ENCODE measurements at regions not wholly inside any gene's neighbourhood (a gene's known extent, or its start where the extent isn't known, plus 50 kb on each side); places are given as distances from the start of the nearest gene placed in this dataset.

DNA sequence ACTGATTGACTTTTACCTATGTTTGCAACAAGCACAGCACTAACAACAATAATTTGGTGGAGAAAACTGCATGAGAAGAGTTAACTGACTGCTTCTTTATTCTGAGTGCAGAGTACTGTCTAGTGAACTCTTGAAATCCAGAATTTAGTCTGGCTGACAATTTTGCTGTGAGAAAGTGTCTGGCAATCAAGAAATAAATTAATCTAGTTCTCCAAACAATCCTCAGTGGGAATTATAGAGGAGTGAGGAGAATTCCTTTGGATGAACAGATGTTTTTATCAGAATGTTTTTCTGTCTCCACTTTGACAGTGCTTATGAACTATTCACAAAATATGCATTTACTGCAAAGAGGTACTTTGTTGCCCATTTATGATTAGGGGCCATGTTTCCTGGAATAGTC lies 694.9 kb upstream of the LRRN3 start:
- H3K9me1 ChIP-seq (ENCODE audit: insufficient read depth, low read length): no peaks in the 10 kb centered on the region
- no peak overlapping the region for H3K23ac ChIP-seq (ENCODE audit: low read depth, low read length)
- CTCF ChIA-PET: interaction anchor here (0.6 kb wide), 1 partner anchor 118 kb away, joined by 3 read pairs; no protein-coding TSS in a partner anchor
- H3K4ac ChIP-seq (ENCODE audit: low read depth, low read length): no peak overlapping the region
- no peak overlapping the region for H3K4me3 ChIP-seq (ENCODE audit: insufficient read depth, low read depth, low read length)
- H3K14ac ChIP-seq (replicated peaks; ENCODE audit: low read depth, low read length): no peak overlapping the region
- no peak overlapping the region for H3K18ac ChIP-seq (ENCODE audit: low read depth, low read length)
- no peak overlapping the region for H3K27ac ChIP-seq (ENCODE audit: insufficient read depth, low read length)
- no peak overlapping the region for H4K8ac ChIP-seq (ENCODE audit: low read depth in 2 of 2, low read length in 2 of 2)
- H4K91ac ChIP-seq (ENCODE audit: insufficient read depth, low read depth, low read length): no peak overlapping the region
- H4K20me1 ChIP-seq (ENCODE audit: insufficient read depth, low read length): no peaks in the 10 kb centered on the region
- H3K36me3 ChIP-seq (ENCODE audit: control insufficient read depth, insufficient read depth, low read length): no peaks in the 10 kb centered on the region
- POLR2A ChIA-PET (ENCODE audit: unreplicated experiment): no interaction called here
- TF ChIP-seq BHLHE40 (IDR thresholded peaks at IDR 0.05; ENCODE audit: low read depth, low read length): no peak
- TF ChIP-seq CHD1 (IDR thresholded peaks at IDR 0.05; ENCODE audit: low read depth, low read length): no peak
- no peak for TF ChIP-seq MAFK (IDR thresholded peaks at IDR 0.05; ENCODE audit: low read depth, low read length)
- TF ChIP-seq, protein P1, sequence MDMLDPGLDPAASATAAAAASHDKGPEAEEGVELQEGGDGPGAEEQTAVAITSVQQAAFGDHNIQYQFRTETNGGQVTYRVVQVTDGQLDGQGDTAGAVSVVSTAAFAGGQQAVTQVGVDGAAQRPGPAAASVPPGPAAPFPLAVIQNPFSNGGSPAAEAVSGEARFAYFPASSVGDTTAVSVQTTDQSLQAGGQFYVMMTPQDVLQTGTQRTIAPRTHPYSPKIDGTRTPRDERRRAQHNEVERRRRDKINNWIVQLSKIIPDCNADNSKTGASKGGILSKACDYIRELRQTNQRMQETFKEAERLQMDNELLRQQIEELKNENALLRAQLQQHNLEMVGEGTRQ (IDR thresholded peaks at IDR 0.05; ENCODE audit: low read depth, low read length): no peak
- TF ChIP-seq MXI1 (IDR thresholded peaks at IDR 0.05; ENCODE audit: borderline replicate concordance, low read depth, low read length): no peak
- TF ChIP-seq SMC3 (IDR thresholded peaks at IDR 0.05; ENCODE audit: low read depth, low read length): no peak
- no peak for TF ChIP-seq MAZ (IDR thresholded peaks at IDR 0.05; ENCODE audit: borderline replicate concordance, low read depth, low read length)
- TF ChIP-seq RFX5 (IDR thresholded peaks at IDR 0.05; ENCODE audit: low read depth, low read length): no peak
- no peak for TF ChIP-seq RCOR1 (IDR thresholded peaks at IDR 0.05; ENCODE audit: insufficient replicate concordance, low read length)
- no peak for TF ChIP-seq RAD21 (IDR thresholded peaks at IDR 0.05; ENCODE audit: low read length)
- TF ChIP-seq, protein P2, sequence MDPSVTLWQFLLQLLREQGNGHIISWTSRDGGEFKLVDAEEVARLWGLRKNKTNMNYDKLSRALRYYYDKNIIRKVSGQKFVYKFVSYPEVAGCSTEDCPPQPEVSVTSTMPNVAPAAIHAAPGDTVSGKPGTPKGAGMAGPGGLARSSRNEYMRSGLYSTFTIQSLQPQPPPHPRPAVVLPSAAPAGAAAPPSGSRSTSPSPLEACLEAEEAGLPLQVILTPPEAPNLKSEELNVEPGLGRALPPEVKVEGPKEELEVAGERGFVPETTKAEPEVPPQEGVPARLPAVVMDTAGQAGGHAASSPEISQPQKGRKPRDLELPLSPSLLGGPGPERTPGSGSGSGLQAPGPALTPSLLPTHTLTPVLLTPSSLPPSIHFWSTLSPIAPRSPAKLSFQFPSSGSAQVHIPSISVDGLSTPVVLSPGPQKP (IDR thresholded peaks at IDR 0.05; ENCODE audit: borderline replicate concordance, low read depth, low read length): no peak
- no peak for TF ChIP-seq CEBPB (IDR thresholded peaks at IDR 0.05; ENCODE audit: low read depth, low read length)
- TF ChIP-seq POLR2A (IDR thresholded peaks at IDR 0.05; ENCODE audit: low read depth, low read length): no peak
- TF ChIP-seq, protein P3, sequence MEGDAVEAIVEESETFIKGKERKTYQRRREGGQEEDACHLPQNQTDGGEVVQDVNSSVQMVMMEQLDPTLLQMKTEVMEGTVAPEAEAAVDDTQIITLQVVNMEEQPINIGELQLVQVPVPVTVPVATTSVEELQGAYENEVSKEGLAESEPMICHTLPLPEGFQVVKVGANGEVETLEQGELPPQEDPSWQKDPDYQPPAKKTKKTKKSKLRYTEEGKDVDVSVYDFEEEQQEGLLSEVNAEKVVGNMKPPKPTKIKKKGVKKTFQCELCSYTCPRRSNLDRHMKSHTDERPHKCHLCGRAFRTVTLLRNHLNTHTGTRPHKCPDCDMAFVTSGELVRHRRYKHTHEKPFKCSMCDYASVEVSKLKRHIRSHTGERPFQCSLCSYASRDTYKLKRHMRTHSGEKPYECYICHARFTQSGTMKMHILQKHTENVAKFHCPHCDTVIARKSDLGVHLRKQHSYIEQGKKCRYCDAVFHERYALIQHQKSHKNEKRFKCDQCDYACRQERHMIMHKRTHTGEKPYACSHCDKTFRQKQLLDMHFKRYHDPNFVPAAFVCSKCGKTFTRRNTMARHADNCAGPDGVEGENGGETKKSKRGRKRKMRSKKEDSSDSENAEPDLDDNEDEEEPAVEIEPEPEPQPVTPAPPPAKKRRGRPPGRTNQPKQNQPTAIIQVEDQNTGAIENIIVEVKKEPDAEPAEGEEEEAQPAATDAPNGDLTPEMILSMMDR (conservative IDR thresholded peaks at IDR 0.05; ENCODE audit: low read depth, low read length): no peak
- no peak for TF ChIP-seq NFE2L2 (IDR thresholded peaks at IDR 0.05; ENCODE audit: low read depth, low read length)
- no peak for TF ChIP-seq FOS (IDR thresholded peaks at IDR 0.05; ENCODE audit: low read depth, low read length)
- no peak for ATAC-seq (ENCODE audit: low read depth)
- H3K56ac ChIP-seq (ENCODE audit: extremely low read depth, insufficient read depth, low read length): no peak overlapping the region
- no peak overlapping the region for H2AFZ ChIP-seq (replicated peaks; ENCODE audit: low read length, poor library complexity)
- BruUV-seq (replicated peaks): no TSS peak
- H3K4me1 ChIP-seq (ENCODE audit: control insufficient read depth, insufficient read depth, low read length): 0 out of 2 replicates have a peak, but pooled peaks cover 2% of the 10 kb centered on the region
- no peak overlapping the region for H2BK20ac ChIP-seq (ENCODE audit: low read depth, low read length)
- H3K9ac ChIP-seq (ENCODE audit: low read depth, low read length): no peak overlapping the region
- H2AK5ac ChIP-seq (ENCODE audit: low read depth, low read length): no peak overlapping the region
- no peak overlapping the region for H2AK9ac ChIP-seq (replicated peaks; ENCODE audit: low read depth, low read length, poor library complexity)
- dilution Hi-C loops (cut with HindIII; ENCODE audit: low sequenced_read_pairs, unreplicated experiment): no loop called here
- no peaks in the 10 kb centered on the region for H3K27me3 ChIP-seq (ENCODE audit: control insufficient read depth, insufficient read depth, low read length)
- H3K9me3 ChIP-seq (ENCODE audit: control insufficient read depth, insufficient read depth, low read length): no peaks in the 10 kb centered on the region
- in situ Hi-C loops (cut with MboI; ENCODE audit: low sequenced_read_pairs): no loop called here
- no peak overlapping the region for H2BK15ac ChIP-seq (ENCODE audit: low read depth, low read length)
- H3K79me1 ChIP-seq (ENCODE audit: low read depth in 1 of 2, low read length in 2 of 2): no peaks in the 10 kb centered on the region
- H3K4me2 ChIP-seq (ENCODE audit: low read depth, low read length): no peak overlapping the region
- H4K5ac ChIP-seq (ENCODE audit: low read depth, low read length): no peak overlapping the region
- no peak overlapping the region for H2BK120ac ChIP-seq (ENCODE audit: low read depth, low read length)
- intact Hi-C loops (cut with micrococcal nuclease): no loop called here
- no peak for DNase-seq
- H2BK5ac ChIP-seq (ENCODE audit: low read depth, low read length, poor library complexity, severe bottlenecking): no peak overlapping the region
